ENCODE measurements at regions not wholly inside any gene's neighbourhood (a gene's known extent, or its start where the extent isn't known, plus 50 kb on each side); places are given as distances from the start of the nearest gene placed in this dataset.

DNA sequence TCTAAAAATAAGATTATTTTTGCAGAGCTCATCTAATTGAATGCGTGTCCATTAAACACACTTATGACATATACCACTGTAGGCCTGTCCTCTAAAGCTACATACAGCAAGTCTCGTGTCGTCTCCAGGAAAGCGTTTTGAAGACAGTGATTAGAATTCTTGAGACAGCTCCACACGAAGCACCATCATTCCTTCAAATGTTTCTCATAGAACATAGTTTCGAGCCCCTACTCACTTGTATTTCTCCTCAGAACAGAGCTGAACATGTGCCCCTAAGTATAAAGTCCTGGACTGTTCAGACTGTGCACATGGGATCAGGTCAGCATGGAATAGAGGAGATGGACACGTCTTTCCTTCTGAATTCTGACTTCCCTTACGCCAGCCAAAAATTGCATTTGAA is 64.5 kb upstream of the HMGA2 start:
- no peak for DNase-seq

DNA sequence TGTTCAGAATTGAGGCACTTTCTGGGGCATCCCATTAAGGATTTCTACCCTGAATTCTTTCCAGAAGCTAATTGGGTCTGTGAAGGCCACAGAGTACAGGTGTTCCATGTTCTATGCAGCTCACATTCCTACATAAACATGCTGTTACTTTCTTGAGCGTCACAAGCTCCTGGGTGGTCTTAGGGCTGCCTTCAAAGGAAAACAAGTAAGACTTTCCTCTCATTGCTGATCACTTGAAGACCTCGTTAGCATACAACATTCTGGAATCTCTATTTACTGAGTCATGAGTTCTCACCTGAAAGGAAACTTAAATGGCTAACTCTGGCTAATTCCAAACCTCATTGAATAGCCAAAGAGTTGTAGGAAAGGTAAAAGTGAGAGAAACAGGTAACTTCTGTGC is 63.0 kb upstream of the HMGA2 start:
- H3K27me3 ChIP-seq, result no peaks in the 10 kb centered on the region
- H3K27ac ChIP-seq, result no peak overlapping the region
- H3K4me3 ChIP-seq, result no peak overlapping the region
- DNase-seq, result peak; percentile 20 to 43
- H3K4me1 ChIP-seq, result peaks cover 18% of the 10 kb centered on the region
- no peaks in the 10 kb centered on the region for H3K36me3 ChIP-seq
- no peaks in the 10 kb centered on the region for H3K9me3 ChIP-seq (replicated peaks)

More for the DNA sequence above, 64.5 kb upstream of the HMGA2 start:
- H3K27ac ChIP-seq, result no peak overlapping the region
- no peaks in the 10 kb centered on the region for H3K36me3 ChIP-seq
- H3K27me3 ChIP-seq, result no peaks in the 10 kb centered on the region
- H3K4me1 ChIP-seq, result peaks cover 32% of the 10 kb centered on the region
- H3K4me3 ChIP-seq, result no peak overlapping the region
- no peaks in the 10 kb centered on the region for H3K9me3 ChIP-seq (replicated peaks)

DNA sequence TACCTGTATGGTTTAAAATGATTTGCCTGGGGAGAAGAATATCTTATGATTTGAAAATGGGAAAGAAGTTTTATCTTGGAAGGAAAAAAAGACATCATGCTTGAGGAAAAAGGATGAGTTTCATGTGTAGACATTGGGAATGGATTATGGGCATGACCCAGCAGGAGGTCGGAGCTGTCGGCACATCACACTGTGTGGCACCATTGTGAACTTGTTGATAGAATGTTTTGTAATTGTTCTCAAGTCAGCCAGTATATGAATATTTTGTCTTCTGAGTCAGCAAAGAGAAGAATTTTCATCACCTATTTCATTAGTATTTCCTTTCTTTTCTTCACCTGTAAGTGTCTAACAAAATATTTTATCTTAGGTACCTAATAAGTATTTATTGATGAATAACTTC is 60.0 kb upstream of the HMGA2 start:
- peaks cover 9% of the 10 kb centered on the region; the same call in 1 of the 2 replicates for H3K4me1 ChIP-seq
- no peaks in the 10 kb centered on the region for H3K36me3 ChIP-seq
- no peak for DNase-seq
- no peaks in the 10 kb centered on the region for H3K27me3 ChIP-seq
- no peak overlapping the region for H3K4me3 ChIP-seq
- H3K9me3 ChIP-seq (replicated peaks), result no peaks in the 10 kb centered on the region
- H3K27ac ChIP-seq, result no peak overlapping the region

DNA sequence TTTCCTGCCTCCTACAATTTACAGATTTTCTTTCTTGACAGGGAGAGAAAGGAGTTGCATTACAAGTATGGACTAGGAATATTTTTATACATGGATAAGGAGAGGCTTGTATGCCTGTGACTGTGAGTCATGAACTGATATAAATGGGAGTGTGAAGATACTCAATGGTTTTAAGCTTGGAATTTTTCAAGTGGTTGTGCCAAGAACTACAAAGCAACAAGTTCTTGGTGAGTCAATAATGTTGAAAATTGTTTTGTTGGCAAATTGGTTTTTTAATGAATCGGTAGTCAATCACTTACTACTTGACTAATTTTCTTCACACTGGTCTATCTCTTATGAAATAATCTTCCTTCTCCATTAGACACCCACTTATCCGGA is 58.9 kb upstream of the HMGA2 start:
- no peak overlapping the region for H3K27ac ChIP-seq
- H3K36me3 ChIP-seq, result no peaks in the 10 kb centered on the region
- H3K9me3 ChIP-seq (replicated peaks), result no peaks in the 10 kb centered on the region
- H3K4me1 ChIP-seq, result peaks cover 9% of the 10 kb centered on the region; the same call in 1 of the 2 replicates
- no peak overlapping the region for H3K4me3 ChIP-seq
- DNase-seq, result no peak
- no peaks in the 10 kb centered on the region for H3K27me3 ChIP-seq

DNA sequence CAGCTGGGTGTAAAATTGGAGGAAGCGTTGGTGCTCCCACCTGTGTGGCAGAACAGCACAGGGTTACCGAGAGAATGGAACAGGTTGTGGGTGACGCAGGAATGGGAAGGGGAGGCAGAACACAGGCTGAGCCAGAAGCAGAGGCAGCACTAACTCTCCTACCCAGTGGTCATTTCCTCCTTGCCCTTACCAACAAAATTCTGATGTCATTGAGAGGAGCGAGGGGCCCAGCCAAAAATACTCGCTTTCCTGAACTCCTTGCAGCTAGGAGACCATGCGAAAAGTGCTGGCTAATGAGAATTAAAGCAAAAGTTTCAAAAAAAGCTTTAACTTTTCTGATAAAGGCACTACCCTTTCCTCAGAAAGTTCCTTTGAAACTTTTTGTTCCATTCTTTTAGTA is 54.4 kb upstream of the HMGA2 start:
- no peaks in the 10 kb centered on the region for H3K27me3 ChIP-seq
- DNase-seq, result no peak
- no peaks in the 10 kb centered on the region for H3K9me3 ChIP-seq (replicated peaks)
- H3K4me1 ChIP-seq, result no peaks in the 10 kb centered on the region
- H3K36me3 ChIP-seq, result no peaks in the 10 kb centered on the region
- no peak overlapping the region for H3K27ac ChIP-seq
- no peak overlapping the region for H3K4me3 ChIP-seq
